SK-N-SH (cell line): ENCODE measurements at regions not wholly inside any gene's neighbourhood (a gene's known extent, or its start where the extent isn't known, plus 50 kb on each side); places are given as distances from the start of the nearest gene placed in this dataset.

Experiments used
- CTCF ChIA-PET: fragments of 300-600, 350-600 bp; formaldehyde crosslinking; extraction: SDS; loops from one replicate; lab custom pipeline; 2021; lab: Yijun Ruan, JAX
- POLR2A ChIA-PET: fragments of 350-600 bp; sonication (Branson Sonifier 250); formaldehyde crosslinking; extraction: SDS; loops from one replicate; lab custom pipeline; 2020; ENCODE audit warnings: antibody characterized with exemption, inconsistent platforms; lab: Yijun Ruan, JAX
- DNase-seq: peaks from one replicate; pipeline ENCODE4 v3.0.0; 2012
- H2AFZ ChIP-seq: fragments of 200-600 bp; sonication (generic); 2 replicates; pipeline ENCODE4 v1.8.1; 2016; ENCODE audit warnings: antibody characterized with exemption, mild to moderate bottlenecking, low read depth
- H3F3A ChIP-seq: fragments of 200-600 bp; sonication (generic); replicated peaks from 2 replicates; pipeline ENCODE3; 2016; ENCODE audit warnings: antibody characterized with exemption, mild to moderate bottlenecking; ENCODE audit not compliant: insufficient read depth
- H3K27ac ChIP-seq, 2 experiments: fragments of 200-500 bp in 1 of 2; fragments of 200-600 bp in 1 of 2; sonication (Bioruptor generic) in 1 of 2; sonication (generic), shearing (Covaris generic) in 1 of 2; 2 replicates each; pipeline versions ENCODE4 v1.5.1 to v1.6.1; 2014 to 2016; ENCODE audit warnings: low read depth in 2 of 2, inconsistent platforms in 1 of 2, low read length in 1 of 2, mild to moderate bottlenecking in 1 of 2, mixed read lengths in 1 of 2
- H3K27me3 ChIP-seq: fragments of 200-600 bp; sonication (generic), shearing (Covaris generic); 2 replicates; pipeline ENCODE4 v1.6.1; 2016; ENCODE audit warnings: mixed run types; ENCODE audit not compliant: insufficient read depth
- H3K36me3 ChIP-seq, 2 experiments: fragments of 200-500 bp in 1 of 2; fragments of 200-600 bp in 1 of 2; sonication (Bioruptor generic) in 1 of 2; sonication (generic) in 1 of 2; replicated peaks in 1 of 2; 2 replicates each; pipeline versions ENCODE3 to v1.5.1; 2014 to 2016; ENCODE audit warnings: low read length in 1 of 2, mild to moderate bottlenecking in 1 of 2; ENCODE audit not compliant: insufficient read depth in 2 of 2, control insufficient read depth in 1 of 2
- H3K4me1 ChIP-seq, 2 experiments: fragments of 200-500 bp in 1 of 2; fragments of 200-600 bp in 1 of 2; sonication (Bioruptor generic) in 1 of 2; sonication (generic), shearing (Covaris generic) in 1 of 2; 2 replicates each; pipeline versions ENCODE4 v1.5.1 to v1.6.1; 2014 to 2016; ENCODE audit warnings: low read depth in 1 of 2, low read length in 1 of 2, mixed run types in 1 of 2; ENCODE audit not compliant: insufficient read depth in 2 of 2, control insufficient read depth in 1 of 2
- H3K4me2 ChIP-seq: fragments of 200-600 bp; sonication (generic), shearing (Covaris generic); 2 replicates; pipeline ENCODE4 v1.6.1; 2017; ENCODE audit warnings: mixed run types
- H3K4me3 ChIP-seq, 2 experiments: fragments of 200-500 bp in 1 of 2; fragments of 200-600 bp in 1 of 2; sonication (Bioruptor generic) in 1 of 2; sonication (generic), shearing (Covaris generic) in 1 of 2; 2 replicates each; pipeline versions ENCODE4 v1.5.1 to v1.8.1; 2014 to 2016; ENCODE audit warnings: low read depth in 2 of 2, inconsistent platforms in 1 of 2, low read length in 1 of 2, mild to moderate bottlenecking in 1 of 2, mixed read lengths in 1 of 2, moderate library complexity in 1 of 2
- H3K79me2 ChIP-seq: fragments of 200-600 bp; sonication (generic); 2 replicates; pipeline ENCODE4 v1.8.1; 2017; ENCODE audit warnings: mild to moderate bottlenecking; ENCODE audit not compliant: insufficient read depth
- H3K9ac ChIP-seq: fragments of 200-600 bp; sonication (generic); 2 replicates; pipeline ENCODE4 v1.6.1; 2017; ENCODE audit warnings: mixed run types
- H3K9me2 ChIP-seq: fragments of 200-600 bp; sonication (generic); 2 replicates; pipeline ENCODE4 v1.6.1; 2017; ENCODE audit warnings: mixed run types
- H3K9me3 ChIP-seq: fragments of 200-600 bp; sonication (generic); 2 replicates; pipeline ENCODE4 v1.6.1; 2017; ENCODE audit warnings: mixed run types, mild to moderate bottlenecking, moderate library complexity
- H4K20me1 ChIP-seq: fragments of 200-600 bp; sonication (generic); 2 replicates; pipeline ENCODE4 v1.6.1; 2017; ENCODE audit warnings: mild to moderate bottlenecking, mixed run types; ENCODE audit not compliant: insufficient read depth
- CHD2 ChIP-seq: fragments of 150-350 bp; IDR thresholded peaks from 2 replicates; pipeline ENCODE4 v1.6.1; 2018; ENCODE audit warnings: low read length; ENCODE audit not compliant: partially characterized antibody
- CTCF ChIP-seq: fragments of 200-600 bp; sonication (generic); IDR thresholded peaks from 2 replicates; pipeline ENCODE4 v1.6.1; 2017; ENCODE audit warnings: antibody characterized with exemption, mild to moderate bottlenecking, moderate library complexity
- FOSL2 ChIP-seq: IDR thresholded peaks from 2 replicates; pipeline ENCODE4 v1.4.0; 2012; ENCODE audit warnings: low read depth, mild to moderate bottlenecking, moderate library complexity, borderline replicate concordance
- FOXJ3 ChIP-seq: sonication (generic); formaldehyde crosslinking; IDR thresholded peaks from 2 replicates; pipeline ENCODE4 v1.5.1; 2020; ENCODE audit warnings: mild to moderate bottlenecking, missing genetic modification reagents
- GABPA ChIP-seq: IDR thresholded peaks from 2 replicates; pipeline ENCODE4 v1.4.0; 2012; ENCODE audit warnings: low read depth, mild to moderate bottlenecking
- GATA2 ChIP-seq: sonication (generic); formaldehyde crosslinking; IDR thresholded peaks from 2 replicates; pipeline ENCODE4 v1.5.0; 2020; ENCODE audit warnings: mild to moderate bottlenecking, missing genetic modification reagents
- JUND ChIP-seq: IDR thresholded peaks from 2 replicates; pipeline ENCODE4 v1.4.0; 2012
- MXI1 ChIP-seq: IDR thresholded peaks from 2 replicates; pipeline ENCODE4 v1.6.1; 2012; ENCODE audit warnings: mild to moderate bottlenecking, low read depth, low read length, improper control_type of control experiment
- NFIC ChIP-seq: IDR thresholded peaks from 2 replicates; pipeline ENCODE4 v1.4.0; 2012; ENCODE audit warnings: borderline replicate concordance
- NRF1 ChIP-seq: IDR thresholded peaks from 2 replicates; pipeline ENCODE4 v1.6.1; 2012; ENCODE audit warnings: low read depth, mild to moderate bottlenecking, low read length
- RCOR1 ChIP-seq: fragments of 150-350 bp; IDR thresholded peaks from 2 replicates; pipeline ENCODE4 v1.6.1; 2017; ENCODE audit warnings: antibody characterized with exemption, low read length
- RFX5 ChIP-seq: IDR thresholded peaks from 2 replicates; pipeline ENCODE4 v1.6.1; 2012; ENCODE audit warnings: mild to moderate bottlenecking, improper control_type of control experiment, low read length
- SIN3A ChIP-seq: IDR thresholded peaks from 2 replicates; pipeline ENCODE4 v1.6.1; 2012; ENCODE audit warnings: low read depth, mild to moderate bottlenecking, low read length, moderate library complexity, borderline replicate concordance
- SMC3 ChIP-seq: IDR thresholded peaks from 2 replicates; pipeline ENCODE4 v1.6.1; 2012; ENCODE audit warnings: low read depth, low read length, improper control_type of control experiment
- TEAD4 ChIP-seq: IDR thresholded peaks from 2 replicates; pipeline ENCODE4 v1.4.0; 2012; ENCODE audit warnings: mild to moderate bottlenecking, borderline replicate concordance; ENCODE audit not compliant: insufficient read depth
- USF1 ChIP-seq: IDR thresholded peaks from 2 replicates; pipeline ENCODE4 v1.4.0; 2012; ENCODE audit warnings: low read depth, borderline replicate concordance
- WGBS: methylation state at CpG from one replicate; pipeline ENCODE4 v1.1.6; 2017; ENCODE audit warnings: low lambda C conversion rate; 5-methylcytosine and 5-hydroxymethylcytosine counted together
- TF ChIP-seq, protein P1 (sequence below): IDR thresholded peaks from 2 replicates; pipeline ENCODE4; 2012
- TF ChIP-seq, protein P2 (sequence below): fragments of 150-350 bp; IDR thresholded peaks from 2 replicates; pipeline ENCODE4 v1.6.1; 2016; ENCODE audit warnings: mild to moderate bottlenecking, low read depth, low read length
- TF ChIP-seq, protein P3 (sequence below): IDR thresholded peaks from 2 replicates; pipeline ENCODE4 v1.4.0; 2012; ENCODE audit warnings: low read depth, borderline replicate concordance

DNA sequence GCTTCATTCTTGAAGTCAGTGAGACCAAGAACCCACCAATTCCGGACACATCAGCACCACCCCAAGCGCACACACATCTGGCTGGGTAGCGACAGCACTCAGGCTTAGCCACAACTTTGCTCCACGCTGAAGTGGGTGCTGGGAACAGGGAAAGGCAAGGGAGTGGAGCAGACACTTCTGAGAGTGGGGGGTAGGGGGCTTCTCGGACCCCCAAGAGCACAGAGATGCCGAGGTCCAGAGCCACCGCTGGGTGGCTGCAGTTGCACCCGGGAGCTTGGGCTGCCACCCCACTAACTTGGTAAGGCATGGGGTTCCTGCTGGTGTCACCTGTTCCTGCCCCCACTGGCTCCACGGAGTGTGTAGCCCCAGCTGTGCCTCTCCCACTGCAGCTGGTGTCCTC lies 225.3 kb upstream of the RIOK2 start:
- Histone ChIP-seq H4K20me1 (no peaks in the 10 kb centered on the region), H3K9me3 (no peaks in the 10 kb centered on the region), H3K36me3 (no peaks in the 10 kb centered on the region), H3K27ac (no peak overlapping the region), H3K27me3 (no peaks in the 10 kb centered on the region), H2AFZ (no peak overlapping the region), H3F3A (no peaks in the 10 kb centered on the region), H3K9me2 (no peaks in the 10 kb centered on the region), H3K4me1 (no peaks in the 10 kb centered on the region), H3K4me3 (no peak overlapping the region), H3K4me2 (no peak overlapping the region), H3K9ac (no peak overlapping the region), H3K79me2 (no peaks in the 10 kb centered on the region)
- CTCF ChIA-PET = no interaction called here
- TF ChIP-seq TEAD4 (no peak), CHD2 (no peak), SMC3 (no peak), RCOR1 (no peak), RFX5 (no peak), USF1 (no peak), FOXJ3 (CRISPR knock-in tag) (no peak), CTCF (no peak), SIN3A (no peak), NRF1 (no peak), GATA2 (no peak), JUND (no peak), GABPA (no peak), NFIC (no peak), FOSL2 (no peak), MXI1 (no peak)
- TF ChIP-seq, protein P1, sequence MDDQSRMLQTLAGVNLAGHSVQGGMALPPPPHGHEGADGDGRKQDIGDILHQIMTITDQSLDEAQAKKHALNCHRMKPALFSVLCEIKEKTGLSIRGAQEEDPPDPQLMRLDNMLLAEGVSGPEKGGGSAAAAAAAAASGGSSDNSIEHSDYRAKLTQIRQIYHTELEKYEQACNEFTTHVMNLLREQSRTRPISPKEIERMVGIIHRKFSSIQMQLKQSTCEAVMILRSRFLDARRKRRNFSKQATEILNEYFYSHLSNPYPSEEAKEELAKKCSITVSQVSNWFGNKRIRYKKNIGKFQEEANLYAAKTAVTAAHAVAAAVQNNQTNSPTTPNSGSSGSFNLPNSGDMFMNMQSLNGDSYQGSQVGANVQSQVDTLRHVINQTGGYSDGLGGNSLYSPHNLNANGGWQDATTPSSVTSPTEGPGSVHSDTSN = no peak
- TF ChIP-seq, protein P2, sequence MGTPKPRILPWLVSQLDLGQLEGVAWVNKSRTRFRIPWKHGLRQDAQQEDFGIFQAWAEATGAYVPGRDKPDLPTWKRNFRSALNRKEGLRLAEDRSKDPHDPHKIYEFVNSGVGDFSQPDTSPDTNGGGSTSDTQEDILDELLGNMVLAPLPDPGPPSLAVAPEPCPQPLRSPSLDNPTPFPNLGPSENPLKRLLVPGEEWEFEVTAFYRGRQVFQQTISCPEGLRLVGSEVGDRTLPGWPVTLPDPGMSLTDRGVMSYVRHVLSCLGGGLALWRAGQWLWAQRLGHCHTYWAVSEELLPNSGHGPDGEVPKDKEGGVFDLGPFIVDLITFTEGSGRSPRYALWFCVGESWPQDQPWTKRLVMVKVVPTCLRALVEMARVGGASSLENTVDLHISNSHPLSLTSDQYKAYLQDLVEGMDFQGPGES = no peak
- TF ChIP-seq, protein P3, sequence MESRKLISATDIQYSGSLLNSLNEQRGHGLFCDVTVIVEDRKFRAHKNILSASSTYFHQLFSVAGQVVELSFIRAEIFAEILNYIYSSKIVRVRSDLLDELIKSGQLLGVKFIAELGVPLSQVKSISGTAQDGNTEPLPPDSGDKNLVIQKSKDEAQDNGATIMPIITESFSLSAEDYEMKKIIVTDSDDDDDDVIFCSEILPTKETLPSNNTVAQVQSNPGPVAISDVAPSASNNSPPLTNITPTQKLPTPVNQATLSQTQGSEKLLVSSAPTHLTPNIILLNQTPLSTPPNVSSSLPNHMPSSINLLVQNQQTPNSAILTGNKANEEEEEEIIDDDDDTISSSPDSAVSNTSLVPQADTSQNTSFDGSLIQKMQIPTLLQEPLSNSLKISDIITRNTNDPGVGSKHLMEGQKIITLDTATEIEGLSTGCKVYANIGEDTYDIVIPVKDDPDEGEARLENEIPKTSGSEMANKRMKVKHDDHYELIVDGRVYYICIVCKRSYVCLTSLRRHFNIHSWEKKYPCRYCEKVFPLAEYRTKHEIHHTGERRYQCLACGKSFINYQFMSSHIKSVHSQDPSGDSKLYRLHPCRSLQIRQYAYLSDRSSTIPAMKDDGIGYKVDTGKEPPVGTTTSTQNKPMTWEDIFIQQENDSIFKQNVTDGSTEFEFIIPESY = no peak
- 37% methylated on average over 7 of the region's 9 CpGs for WGBS
- POLR2A ChIA-PET = no interaction called here
- DNase-seq = no peak
